Activated CD4-positive, alpha-beta T cell treated with anti-CD3 and anti-CD28 coated beads for 36 hours (primary cell): ENCODE measurements at regions not wholly inside any gene's neighbourhood (a gene's known extent, or its start where the extent isn't known, plus 50 kb on each side); places are given as distances from the start of the nearest gene placed in this dataset.
A peak's percentile ranks its signal among the peaks of the same experiment; 100 is the strongest.
"Not testable (repeated sequence)": the region's sequence is repeated elsewhere in the genome, so short reads cannot be mapped to it uniquely, and the experiment has no call there.

ENCODE experiments used
- ATAC-seq: fragments of 200-7000 bp; cut with Tn5 transposase; one replicate; pipeline ENCODE4 v1.10.0; 2021; ENCODE audit warnings: mild to moderate bottlenecking, moderate library complexity
- CTCF ChIA-PET: fragments of 350-600 bp; sonication (Branson Sonifier 250); formaldehyde crosslinking; loops from one replicate; lab custom pipeline; 2021; ENCODE audit warnings: antibody characterized with exemption; lab: Charles Lee
- POLR2A ChIA-PET: fragments of 350-600 bp; sonication (Branson Sonifier 250); formaldehyde crosslinking; loops from one replicate; lab custom pipeline; 2021; ENCODE audit warnings: antibody characterized with exemption, inconsistent platforms; lab: Charles Lee
- DNase-seq: peaks from one replicate; pipeline ENCODE4 v3.0.0-alpha.2; 2020
- H3K27ac Mint-ChIP-seq: one replicate; pipeline ENCODE4 v1.8.0; 2021; ENCODE audit warnings: mixed read lengths
- H3K27me3 Mint-ChIP-seq: one replicate; pipeline ENCODE4 v1.8.0; 2021; ENCODE audit warnings: mixed read lengths
- H3K36me3 Mint-ChIP-seq: one replicate; pipeline ENCODE4 v1.8.0; 2021; ENCODE audit warnings: low read depth, mixed read lengths
- H3K4me1 Mint-ChIP-seq: one replicate; pipeline ENCODE4 v1.8.0; 2021; ENCODE audit warnings: mixed read lengths
- H3K4me3 Mint-ChIP-seq: one replicate; pipeline ENCODE4 v1.8.0; 2021; ENCODE audit warnings: mild to moderate bottlenecking, moderate library complexity, mixed read lengths
- H3K9me3 Mint-ChIP-seq: one replicate; pipeline ENCODE4 v1.8.0; 2021; ENCODE audit warnings: low read depth, mixed read lengths
- intact Hi-C, 2 experiments: fragments of 100-400 bp; cut with DNase I in 1 of 2; cut with micrococcal nuclease in 1 of 2; formaldehyde crosslinking; loops; one replicate each; pipeline versions ENCODE4 v1.14.2 to v1.15.1; 2022 to 2024; cut with DNase I, micrococcal nuclease

DNA sequence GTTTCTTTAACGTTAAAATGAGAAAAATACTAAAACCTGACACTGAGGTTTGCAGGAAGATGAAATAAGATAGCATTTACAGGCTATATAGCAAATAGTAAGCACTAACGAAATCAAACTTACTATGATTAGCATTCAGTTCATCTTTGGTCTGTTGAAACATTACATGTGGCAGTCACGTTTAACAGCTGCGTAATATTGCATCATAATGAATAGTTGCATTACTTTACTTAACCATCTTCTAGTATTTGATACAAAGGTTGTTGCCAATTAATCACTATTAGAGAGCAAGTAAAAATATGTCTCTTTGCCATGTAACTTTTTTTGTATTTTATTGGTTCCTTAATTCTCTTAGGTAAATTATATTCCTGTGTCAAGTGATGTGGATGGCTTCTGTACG, 131.8 kb upstream of the GHITM start:
- DNase-seq (no peak), ATAC-seq (no peak)
- Mint-ChIP-seq H3K9me3 (no peaks in the 10 kb centered on the region), H3K4me3 (no peak overlapping the region), H3K27me3 (peaks cover 10% of the 10 kb centered on the region), H3K36me3 (no peaks in the 10 kb centered on the region), H3K4me1 (no peaks in the 10 kb centered on the region), H3K27ac (no peak overlapping the region)
- POLR2A ChIA-PET: no interaction called here
- CTCF ChIA-PET: interaction anchor here (0.6 to 1.2 kb wide), 2 partner anchors 11 to 152 kb away, joined by 3 read pairs; no protein-coding TSS in a partner anchor
- intact Hi-C loops: no loop called here

DNA sequence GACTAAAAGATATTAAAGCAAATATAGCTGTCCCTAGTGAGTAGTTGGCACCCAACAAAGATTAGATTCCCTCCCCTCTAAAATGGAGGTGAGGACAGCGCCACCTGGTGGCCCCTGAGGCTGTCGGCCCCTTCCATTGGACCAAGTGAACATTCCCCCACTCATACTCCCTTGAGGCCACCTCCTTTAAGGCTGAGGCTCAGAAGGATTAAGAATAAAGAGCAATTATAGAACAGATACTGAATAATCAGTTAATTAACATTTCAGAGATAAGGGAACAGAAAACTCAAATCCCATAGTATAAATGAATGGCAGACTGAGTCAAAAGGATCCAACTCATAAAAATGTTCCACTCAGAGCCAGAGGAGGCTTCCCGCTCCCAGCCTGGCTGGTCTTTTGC, 130.4 kb upstream of the GHITM start:
- intact Hi-C loops: no loop called here
- Mint-ChIP-seq H3K4me3 (no peak overlapping the region), H3K27ac (no peak overlapping the region), H3K27me3 (peaks cover 10% of the 10 kb centered on the region), H3K4me1 (peaks cover 3% of the 10 kb centered on the region), H3K9me3 (no peaks in the 10 kb centered on the region), H3K36me3 (no peaks in the 10 kb centered on the region)
- ChIA-PET CTCF (interaction anchor here (0.9 kb wide), 1 partner anchor 189 kb away, joined by 3 read pairs; no protein-coding TSS in a partner anchor), POLR2A (no interaction called here)
- DNase-seq (peak; percentile 74), ATAC-seq (no peak)

GRCh38 chr10:84012431-84012830, 126.9 kb upstream of the GHITM start:
- Mint-ChIP-seq H3K9me3 (no peaks in the 10 kb centered on the region), H3K36me3 (no peaks in the 10 kb centered on the region), H3K27me3 (peaks cover 13% of the 10 kb centered on the region), H3K27ac (no peak overlapping the region), H3K4me1 (peaks cover 3% of the 10 kb centered on the region), H3K4me3 (no peak overlapping the region)
- CTCF ChIA-PET: no interaction called here
- DNase-seq (no peak), ATAC-seq (no peak)
- POLR2A ChIA-PET: no interaction called here
- intact Hi-C loops: no loop called here

GRCh38 chr10:84012831-84013458, 126.4 kb upstream of the GHITM start:
- Mint-ChIP-seq H3K36me3 (no peaks in the 10 kb centered on the region), H3K27me3 (peaks cover 14% of the 10 kb centered on the region), H3K4me1 (peaks cover 3% of the 10 kb centered on the region), H3K9me3 (no peaks in the 10 kb centered on the region), H3K27ac (no peak overlapping the region), H3K4me3 (no peak overlapping the region)
- ChIA-PET POLR2A (no interaction called here), CTCF (no interaction called here)
- no peak for DNase-seq
- ATAC-seq: no peak
- intact Hi-C loops: no loop called here

- H3K4me1 Mint-ChIP-seq: peaks cover 3% of the 10 kb centered on the region
- DNase-seq (no peak), ATAC-seq (no peak)
- H3K36me3 Mint-ChIP-seq: no peaks in the 10 kb centered on the region
- no peaks in the 10 kb centered on the region for H3K9me3 Mint-ChIP-seq
- CTCF ChIA-PET: interaction anchor here (1.3 kb wide), 1 partner anchor 11 kb away, joined by 3 read pairs; no protein-coding TSS in a partner anchor
- H3K27me3 Mint-ChIP-seq: peaks cover 10% of the 10 kb centered on the region
- intact Hi-C loops: no loop called here
- POLR2A ChIA-PET: no interaction called here
- no peak overlapping the region for H3K4me3 Mint-ChIP-seq
- no peak overlapping the region for H3K27ac Mint-ChIP-seq
These were observed 123.3 kb upstream of the GHITM start for GRCh38 chr10:84015877-84016595.

DNA sequence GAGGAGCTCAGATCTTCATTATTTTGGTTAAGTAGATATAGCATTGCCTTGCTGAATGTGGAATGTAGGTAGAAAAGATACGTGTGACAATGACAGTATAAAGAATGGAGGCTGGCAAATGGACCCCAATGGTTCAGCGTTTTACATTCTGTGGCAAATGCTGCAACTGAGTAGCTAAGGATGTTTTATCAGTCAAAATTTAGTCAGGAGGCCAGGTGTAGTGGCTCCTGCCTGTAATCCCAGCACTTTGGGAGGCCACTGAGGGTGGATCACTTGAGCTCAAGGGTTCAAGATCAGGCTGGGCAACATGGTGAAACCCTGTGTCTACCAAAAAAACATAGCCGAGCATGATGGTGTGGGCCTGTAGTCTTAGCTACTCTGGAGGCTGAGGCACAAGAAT, 120.5 kb upstream of the GHITM start:
- POLR2A ChIA-PET: interaction anchor here (0.6 kb wide), 1 partner anchor 138 kb away, joined by 3 read pairs; no protein-coding TSS in a partner anchor
- no peak for DNase-seq
- Mint-ChIP-seq H3K36me3 (no peaks in the 10 kb centered on the region), H3K4me1 (no peaks in the 10 kb centered on the region), H3K27me3 (peaks cover 7% of the 10 kb centered on the region), H3K27ac (no peak overlapping the region), H3K4me3 (no peak overlapping the region), H3K9me3 (peaks cover 13% of the 10 kb centered on the region)
- CTCF ChIA-PET: no interaction called here
- no peak for ATAC-seq
- intact Hi-C loops: no loop called here

GRCh38 chr10:84019854-84020458, 119.4 kb upstream of the GHITM start:
- intact Hi-C loops, POLR2A ChIA-PET, ATAC-seq, DNase-seq, H3K36me3 Mint-ChIP-seq, H3K4me1 Mint-ChIP-seq, H3K4me3 Mint-ChIP-seq, H3K27me3 Mint-ChIP-seq, H3K27ac Mint-ChIP-seq: not testable (repeated sequence)
- peaks cover 13% of the 10 kb centered on the region for H3K9me3 Mint-ChIP-seq
- CTCF ChIA-PET: interaction anchor here (0.6 kb wide), 1 partner anchor 177 kb away, joined by 3 read pairs; no protein-coding TSS in a partner anchor

DNA sequence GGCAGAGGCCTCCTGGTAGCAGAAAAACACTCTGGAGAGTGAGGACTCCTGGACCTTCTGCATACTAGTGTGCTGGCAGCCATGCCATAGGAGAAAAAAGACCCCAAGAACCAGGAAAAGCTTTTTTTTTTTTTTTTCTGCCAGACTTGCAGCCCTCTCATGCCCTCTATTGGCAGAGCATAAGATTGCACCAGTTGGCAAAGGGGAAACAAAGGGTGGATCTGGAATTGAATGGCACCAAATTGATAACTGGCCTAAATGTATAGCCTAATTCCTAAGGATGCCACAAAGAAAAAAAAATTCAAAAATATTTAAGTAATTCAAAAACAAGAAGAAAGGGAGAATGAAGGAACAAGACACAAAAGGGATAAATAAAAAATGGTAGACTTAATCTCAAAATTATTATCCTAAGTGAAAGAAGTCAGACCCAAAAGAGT, 112.5 kb upstream of the GHITM start:
- H3K27me3 Mint-ChIP-seq: no peaks in the 10 kb centered on the region
- peaks cover 16% of the 10 kb centered on the region for H3K9me3 Mint-ChIP-seq
- H3K4me3 Mint-ChIP-seq: no peak overlapping the region
- intact Hi-C loops: no loop called here
- no peak overlapping the region for H3K27ac Mint-ChIP-seq
- H3K36me3 Mint-ChIP-seq: no peaks in the 10 kb centered on the region
- DNase-seq (peak; percentile 41), ATAC-seq (no peak)
- H3K4me1 Mint-ChIP-seq: no peaks in the 10 kb centered on the region
- CTCF ChIA-PET: interaction anchor here (0.6 to 1.2 kb wide), 6 partner anchors 11 to 219 kb away, joined by 3 to 6 read pairs (median 3); no protein-coding TSS in a partner anchor
- POLR2A ChIA-PET: interaction anchor here (0.5 kb wide), 1 partner anchor 42 kb away, joined by 3 read pairs; no protein-coding TSS in a partner anchor

- H3K27me3 Mint-ChIP-seq: no peaks in the 10 kb centered on the region
- intact Hi-C loops: no loop called here
- ATAC-seq (no peak), DNase-seq (no peak)
- POLR2A ChIA-PET: no interaction called here
- no peaks in the 10 kb centered on the region for H3K4me1 Mint-ChIP-seq
- CTCF ChIA-PET: no interaction called here
- no peak overlapping the region for H3K27ac Mint-ChIP-seq
- H3K36me3 Mint-ChIP-seq: no peaks in the 10 kb centered on the region
- H3K4me3 Mint-ChIP-seq: no peak overlapping the region
- H3K9me3 Mint-ChIP-seq: peaks cover 3% of the 10 kb centered on the region
These were observed 109.5 kb upstream of the GHITM start for GRCh38 chr10:84029840-84030239.

DNA sequence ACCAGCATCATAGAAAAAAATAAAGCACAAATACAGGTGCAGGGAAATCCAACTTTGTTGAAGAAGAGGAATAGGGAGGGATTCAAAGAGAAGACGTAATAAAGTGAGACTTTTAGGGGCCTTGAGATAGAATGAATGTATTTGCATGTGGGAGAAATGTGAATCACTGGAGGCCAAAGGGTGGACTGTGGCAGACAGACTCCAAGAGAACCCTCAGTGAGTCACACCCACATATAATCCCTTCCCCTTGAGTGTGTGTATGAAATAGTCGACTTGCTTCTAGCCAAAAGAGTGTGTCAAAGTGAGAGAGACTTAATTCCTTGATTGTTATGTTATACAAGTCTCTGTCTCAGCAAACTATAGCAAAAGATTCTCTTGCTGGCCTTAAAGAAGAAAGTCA, 101.3 kb upstream of the GHITM start:
- DNase-seq: no peak
- no peak overlapping the region for H3K27ac Mint-ChIP-seq
- ATAC-seq: no peak
- ChIA-PET POLR2A (no interaction called here), CTCF (interaction anchor here (0.7 kb wide), 1 partner anchor 23 kb away, joined by 3 read pairs; no protein-coding TSS in a partner anchor)
- no peaks in the 10 kb centered on the region for H3K36me3 Mint-ChIP-seq
- peaks cover 2% of the 10 kb centered on the region for H3K27me3 Mint-ChIP-seq
- H3K9me3 Mint-ChIP-seq: no peaks in the 10 kb centered on the region
- intact Hi-C loops: no loop called here
- H3K4me3 Mint-ChIP-seq: no peak overlapping the region
- no peaks in the 10 kb centered on the region for H3K4me1 Mint-ChIP-seq

DNA sequence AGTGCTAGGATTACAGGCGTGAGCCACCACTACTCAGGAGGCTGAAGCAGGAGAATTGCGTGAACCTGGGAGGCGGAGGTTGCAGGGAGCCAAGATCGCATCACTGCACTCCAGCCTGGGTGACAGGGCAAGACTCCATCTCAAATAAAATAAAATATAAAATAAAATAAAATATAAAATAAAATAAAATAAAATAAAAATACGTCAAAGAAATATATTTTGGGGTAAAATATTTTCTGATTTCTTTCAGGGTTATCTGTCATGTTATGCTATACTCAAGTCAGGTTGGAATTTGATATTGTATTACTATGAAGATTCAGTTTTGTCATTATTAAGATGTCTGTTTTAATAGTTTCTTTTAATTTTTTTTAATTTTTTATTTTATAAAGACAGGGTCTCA, 99.4 kb upstream of the GHITM start:
- Mint-ChIP-seq H3K27me3 (peaks cover 2% of the 10 kb centered on the region), H3K9me3 (no peaks in the 10 kb centered on the region), H3K4me1 (no peaks in the 10 kb centered on the region), H3K4me3 (no peak overlapping the region), H3K27ac (no peak overlapping the region), H3K36me3 (no peaks in the 10 kb centered on the region)
- DNase-seq (no peak), ATAC-seq (no peak)
- intact Hi-C loops: no loop called here
- CTCF ChIA-PET: no interaction called here
- POLR2A ChIA-PET: no interaction called here
